GM13977 (cell line): ENCODE measurements at regions not wholly inside any gene's neighbourhood (a gene's known extent, or its start where the extent isn't known, plus 50 kb on each side); places are given as distances from the start of the nearest gene placed in this dataset.

Experiments
- DNase-seq: peaks from one replicate; pipeline ENCODE4 v3.0.0; 2012; ENCODE audit warnings: low spot score
- CTCF ChIP-seq: IDR thresholded peaks from 2 replicates; pipeline ENCODE4 v1.5.1; 2012; ENCODE audit warnings: mild to moderate bottlenecking, control low read depth; ENCODE audit not compliant: insufficient read depth; ENCODE audit errors: extremely low read depth, missing control alignments
- in situ Hi-C: fragments of 300-500 bp; cut with MboI; formaldehyde crosslinking; loops from one replicate; pipeline ENCODE4 v1.12.0; 2022; ENCODE audit warnings: low sequenced_read_pairs, low pct_unique_long_range_greater_than_20kb, mixed read lengths, inconsistent platforms; ENCODE audit not compliant: unreplicated experiment

GRCh38 chr1:166282391-166283137 is 115.8 kb upstream of the FAM78B start:
- no peak for DNase-seq
- in situ Hi-C loops, result no loop called here
- TF ChIP-seq CTCF, result no peak

GRCh38 chr1:166283190-166283589 is 116.4 kb upstream of the FAM78B start:
- no peak for DNase-seq
- in situ Hi-C loops, result no loop called here
- TF ChIP-seq CTCF, result no peak

GRCh38 chr1:166283600-166283999 is 116.8 kb upstream of the FAM78B start:
- no peak for DNase-seq
- in situ Hi-C loops, result no loop called here
- no peak for TF ChIP-seq CTCF

- DNase-seq, result no peak
- no peak for TF ChIP-seq CTCF
- in situ Hi-C loops, result no loop called here
Observed at GRCh38 chr1:166289309-166290050, 122.7 kb upstream of the FAM78B start.

- no peak for TF ChIP-seq CTCF
- in situ Hi-C loops, result no loop called here
- DNase-seq, result no peak
Observed at GRCh38 chr1:166295656-166296055, 128.9 kb upstream of the FAM78B start.

- in situ Hi-C loops, result no loop called here
- no peak for TF ChIP-seq CTCF
- no peak for DNase-seq
Observed at GRCh38 chr1:166297993-166298392, 131.2 kb upstream of the FAM78B start.
